OCI-LY3 (cell line): ENCODE measurements at regions not wholly inside any gene's neighbourhood (a gene's known extent, or its start where the extent isn't known, plus 50 kb on each side); places are given as distances from the start of the nearest gene placed in this dataset.

ENCODE experiments used
- H2AFZ ChIP-seq: fragments of 200-600, 300-600 bp; shearing (Covaris generic); 2 replicates; pipeline ENCODE4 v1.6.0; 2014; ENCODE audit warnings: antibody characterized with exemption, low read depth, low read length
- H3K27ac ChIP-seq: fragments of 200-600, 300-600 bp; sonication (generic); 2 replicates; pipeline ENCODE4 v1.5.1; 2014; ENCODE audit warnings: mild to moderate bottlenecking, low read length, moderate library complexity, mixed read lengths
- H3K27me3 ChIP-seq: fragments of 200-600, 300-600 bp; sonication (generic); 2 replicates; pipeline ENCODE4 v1.6.1; 2014; ENCODE audit warnings: low read depth, low read length, mixed read lengths
- H3K36me3 ChIP-seq: fragments of 200-600, 300-600 bp; sonication (generic); replicated peaks from 2 replicates; pipeline ENCODE3; 2014; ENCODE audit warnings: low read depth, low read length, mixed read lengths
- H3K4me1 ChIP-seq: fragments of 300-600, 200-600 bp; sonication (generic); 2 replicates; pipeline ENCODE4 v1.6.1; 2014; ENCODE audit warnings: low read length, mixed read lengths
- H3K4me2 ChIP-seq: fragments of 200-600, 300-600 bp; sonication (generic); 2 replicates; pipeline ENCODE4 v1.6.1; 2014; ENCODE audit warnings: low read length, mixed read lengths
- H3K4me3 ChIP-seq: fragments of 300-600, 200-600 bp; sonication (generic); 2 replicates; pipeline ENCODE4 v1.5.1; 2014; ENCODE audit warnings: antibody characterized with exemption, mild to moderate bottlenecking, low read length, moderate library complexity
- H3K79me2 ChIP-seq: fragments of 300-600, 200-600 bp; shearing (Covaris generic); 2 replicates; pipeline ENCODE4 v1.6.1; 2014; ENCODE audit warnings: mild to moderate bottlenecking, low read length, mixed read lengths
- H3K9ac ChIP-seq: fragments of 300-600, 200-600 bp; shearing (Covaris generic); 2 replicates; pipeline ENCODE4 v1.6.0; 2014; ENCODE audit warnings: mild to moderate bottlenecking, low read length, moderate library complexity
- H3K9me3 ChIP-seq: fragments of 200-600, 300-600 bp; shearing (Covaris generic); 2 replicates; pipeline ENCODE4 v1.6.1; 2014; ENCODE audit warnings: low read length, mixed read lengths; ENCODE audit not compliant: insufficient read depth
- H4K20me1 ChIP-seq: fragments of 200-600, 300-600 bp; sonication (generic); 2 replicates; pipeline ENCODE4 v1.6.1; 2016; ENCODE audit warnings: low read length, mixed read lengths; ENCODE audit not compliant: insufficient read depth
- CTCF ChIP-seq: fragments of 200-600, 300-600 bp; sonication (generic); IDR thresholded peaks from 2 replicates; pipeline ENCODE4 v1.5.1; 2014; ENCODE audit warnings: antibody characterized with exemption, low read length, low read depth
- EZH2phosphoT487 ChIP-seq: fragments of 200-600 bp; shearing (Covaris generic); IDR thresholded peaks from 2 replicates; pipeline ENCODE4 v1.6.1; 2018; ENCODE audit warnings: antibody characterized with exemption, mixed run types, low read depth

GRCh38 chr7:81111781-81112540, 193.1 kb upstream of the SEMA3C start:
- no peak for TF ChIP-seq EZH2phosphoT487
- TF ChIP-seq CTCF, result no peak
- no peaks in the 10 kb centered on the region for H3K79me2 ChIP-seq
- no peak overlapping the region for H3K27ac ChIP-seq
- H2AFZ ChIP-seq, result no peak overlapping the region
- no peaks in the 10 kb centered on the region for H3K9me3 ChIP-seq
- no peaks in the 10 kb centered on the region for H3K27me3 ChIP-seq
- H3K4me1 ChIP-seq, result no peaks in the 10 kb centered on the region
- no peak overlapping the region for H3K4me3 ChIP-seq
- H3K36me3 ChIP-seq, result no peaks in the 10 kb centered on the region
- H3K9ac ChIP-seq, result no peak overlapping the region
- H3K4me2 ChIP-seq, result no peak overlapping the region
- H4K20me1 ChIP-seq, result no peaks in the 10 kb centered on the region

- Histone ChIP-seq H3K36me3 (no peaks in the 10 kb centered on the region), H2AFZ (no peak overlapping the region), H3K4me1 (no peaks in the 10 kb centered on the region), H3K79me2 (no peaks in the 10 kb centered on the region), H3K27ac (no peak overlapping the region), H3K9me3 (no peaks in the 10 kb centered on the region), H3K9ac (no peak overlapping the region), H3K27me3 (no peaks in the 10 kb centered on the region), H4K20me1 (no peaks in the 10 kb centered on the region), H3K4me3 (no peak overlapping the region), H3K4me2 (no peak overlapping the region)
- TF ChIP-seq CTCF (no peak), EZH2phosphoT487 (no peak)
Measured at GRCh38 chr7:81111358-81111757, 192.5 kb upstream of the SEMA3C start.

GRCh38 chr7:81110673-81111072, 191.8 kb upstream of the SEMA3C start:
- Histone ChIP-seq H3K4me1 (no peaks in the 10 kb centered on the region), H3K4me2 (no peak overlapping the region), H3K4me3 (no peak overlapping the region), H3K79me2 (no peaks in the 10 kb centered on the region), H2AFZ (no peak overlapping the region), H4K20me1 (no peaks in the 10 kb centered on the region), H3K27me3 (no peaks in the 10 kb centered on the region), H3K9me3 (no peaks in the 10 kb centered on the region), H3K36me3 (no peaks in the 10 kb centered on the region), H3K27ac (no peak overlapping the region), H3K9ac (no peak overlapping the region)
- no peak for TF ChIP-seq CTCF
- TF ChIP-seq EZH2phosphoT487, result no peak

DNA sequence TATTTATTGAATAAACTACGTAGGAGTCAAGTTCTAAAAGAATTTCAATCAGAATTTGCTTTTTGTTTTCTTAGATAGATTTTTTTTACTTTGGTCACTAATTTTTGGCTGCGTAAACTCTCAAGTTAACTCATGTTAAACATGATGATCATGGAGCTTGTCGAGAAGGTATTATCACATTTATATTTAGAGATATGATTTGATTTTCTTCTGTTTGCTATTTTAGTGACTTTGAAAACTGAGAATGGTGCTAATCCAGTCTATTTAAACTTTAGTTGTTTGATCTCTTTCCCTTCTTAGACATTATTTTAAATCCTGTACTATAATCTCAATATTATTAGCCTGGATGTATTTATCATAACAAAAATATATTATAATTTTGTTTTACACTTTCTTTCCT, 179.4 kb upstream of the SEMA3C start:
- Histone ChIP-seq H4K20me1 (no peaks in the 10 kb centered on the region), H3K79me2 (no peaks in the 10 kb centered on the region), H2AFZ (no peak overlapping the region), H3K27me3 (no peaks in the 10 kb centered on the region), H3K4me2 (no peak overlapping the region), H3K9ac (no peak overlapping the region), H3K4me3 (no peak overlapping the region), H3K27ac (no peak overlapping the region), H3K4me1 (peaks cover 14% of the 10 kb centered on the region), H3K9me3 (no peaks in the 10 kb centered on the region), H3K36me3 (no peaks in the 10 kb centered on the region)
- TF ChIP-seq EZH2phosphoT487 (no peak), CTCF (no peak)
